Left ventricle myocardium superior (tissue), 1 donor: ENCODE measurements at regions not wholly inside any gene's neighbourhood (a gene's known extent, or its start where the extent isn't known, plus 50 kb on each side); places are given as distances from the start of the nearest gene placed in this dataset.

Experiments used
- ATAC-seq: fragments of 200-7000 bp; cut with Tn5 transposase; one replicate; pipeline ENCODE4 v1.9.1; 2020; ENCODE audit warnings: mild to moderate bottlenecking, moderate library complexity
- DNase-seq: peaks from one replicate; pipeline ENCODE4 v3.0.0-alpha.2; 2020
- intact Hi-C: fragments of 100-400 bp; cut with micrococcal nuclease; formaldehyde crosslinking; loops from one replicate; pipeline ENCODE4 v1.11.0; 2022
- donor health status: DM: no; HTN: yes; CAD: no; lungs with severe emphysema.

DNA sequence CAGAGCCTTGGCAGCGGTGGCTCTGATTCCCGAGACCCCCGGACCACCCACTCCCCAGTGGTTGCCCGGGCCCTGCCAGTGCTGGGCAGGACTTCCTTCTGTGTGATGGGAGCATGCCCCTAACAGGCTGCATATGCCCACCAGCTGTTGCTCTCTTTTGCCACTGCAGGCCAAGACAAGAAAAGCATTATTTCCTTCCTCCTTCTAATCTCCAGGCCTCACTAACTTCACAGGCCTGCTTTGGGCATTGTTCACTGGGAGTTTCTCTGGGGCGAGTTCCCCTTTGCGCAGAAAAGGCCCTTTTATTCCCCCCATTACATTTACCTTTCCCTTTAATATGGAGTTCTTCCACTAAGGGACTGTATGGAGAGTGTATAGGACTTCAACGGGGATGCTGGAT is 249.1 kb upstream of the SIX2 start:
- intact Hi-C loops, result no loop called here
- ATAC-seq, result no peak

GRCh38 chr2:45257820-45258219 is 248.6 kb upstream of the SIX2 start:
- intact Hi-C loops, result no loop called here
- ATAC-seq, result no peak
- DNase-seq, result no peak

More for the DNA sequence above, 249.1 kb upstream of the SIX2 start:
- no peak for DNase-seq

GRCh38 chr2:45256867-45257641 is 247.8 kb upstream of the SIX2 start:
- DNase-seq, result no peak
- intact Hi-C loops, result no loop called here
- ATAC-seq, result no peak

DNA sequence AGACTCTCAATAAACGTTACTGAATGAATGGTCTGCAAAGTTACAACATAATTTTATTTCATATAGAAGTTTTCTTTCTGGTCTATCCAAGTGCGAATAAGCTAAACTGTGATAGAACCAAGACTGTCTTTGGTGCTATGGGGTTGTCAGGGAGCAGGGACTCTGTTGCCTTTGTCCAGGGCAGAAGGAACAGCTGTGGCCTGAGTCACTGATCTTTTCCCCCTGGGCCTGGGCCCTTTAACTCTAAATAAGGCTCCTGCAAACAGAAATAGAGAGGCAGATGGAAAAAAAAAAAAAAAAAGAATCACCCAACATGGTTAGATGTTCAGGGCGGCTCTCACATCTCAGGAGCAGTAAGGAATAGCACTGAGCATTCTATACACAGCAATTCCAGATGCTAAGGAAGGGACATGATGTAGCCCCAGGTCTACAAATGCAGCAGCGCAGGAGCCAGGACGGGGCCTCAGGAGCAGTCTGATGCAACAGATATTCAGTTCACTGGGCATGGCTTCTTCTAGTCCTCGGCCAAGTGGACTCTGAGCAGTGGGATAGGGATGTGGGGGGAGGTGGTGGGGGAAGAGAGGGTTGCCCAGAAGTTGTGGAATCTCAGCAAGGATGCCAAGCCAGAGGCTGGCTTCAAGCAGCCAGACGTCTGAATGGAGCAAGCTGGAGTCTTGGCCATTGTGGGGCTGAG is 247.1 kb upstream of the SIX2 start:
- intact Hi-C loops, result no loop called here
- DNase-seq (no peak), ATAC-seq (peak; percentile 59)

GRCh38 chr2:45255563-45255962 is 246.3 kb upstream of the SIX2 start:
- intact Hi-C loops, result no loop called here
- no peak for ATAC-seq
- no peak for DNase-seq

DNA sequence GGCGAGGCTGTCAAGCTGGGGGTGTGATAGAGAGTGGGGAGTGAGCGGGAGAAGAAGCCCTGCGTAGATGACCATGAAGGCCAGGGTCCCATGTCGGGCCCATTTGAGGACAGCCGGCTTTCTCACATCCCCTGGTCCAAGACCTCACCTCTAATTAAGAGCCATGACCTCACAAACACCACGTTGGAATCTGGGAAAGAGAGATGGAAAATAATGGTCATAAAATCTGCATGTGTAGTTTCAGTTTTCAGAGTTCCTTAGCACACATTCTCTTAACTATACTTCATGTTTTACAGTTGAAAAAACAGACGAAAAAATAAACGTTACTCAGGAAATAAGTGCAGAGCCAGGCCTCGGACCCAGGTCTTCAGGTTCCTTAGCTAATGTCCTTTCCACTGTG is 244.8 kb upstream of the SIX2 start:
- no peak for ATAC-seq
- no peak for DNase-seq
- intact Hi-C loops, result no loop called here

GRCh38 chr2:45253151-45253550 is 243.9 kb upstream of the SIX2 start:
- DNase-seq, result no peak
- no peak for ATAC-seq
- intact Hi-C loops, result no loop called here

- DNase-seq (no peak), ATAC-seq (no peak)
- intact Hi-C loops, result no loop called here
These were observed 240.9 kb upstream of the SIX2 start for GRCh38 chr2:45250176-45250575.

DNA sequence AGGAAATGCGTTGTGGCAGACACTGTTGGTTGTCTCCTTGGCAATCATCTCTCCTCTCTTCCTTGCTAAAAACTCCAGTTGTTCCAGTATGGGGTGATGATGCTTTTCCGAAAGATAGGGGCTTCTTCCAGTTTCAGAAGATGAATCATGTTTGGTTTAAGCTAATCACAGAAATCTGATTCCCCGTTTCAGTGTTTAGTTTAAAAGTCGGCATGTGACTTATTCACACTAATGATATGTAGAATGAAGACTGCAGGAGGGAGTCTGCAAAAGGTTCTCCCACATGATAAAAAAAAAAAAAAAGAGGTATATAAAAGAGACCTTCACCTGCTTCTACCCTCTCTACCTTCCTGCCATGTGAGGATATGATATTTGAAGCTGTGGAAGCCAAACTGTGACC is 239.0 kb upstream of the SIX2 start:
- intact Hi-C loops, result no loop called here
- ATAC-seq (no peak), DNase-seq (no peak)

- ATAC-seq, result no peak
- no peak for DNase-seq
- intact Hi-C loops, result no loop called here
These were observed 235.7 kb upstream of the SIX2 start for GRCh38 chr2:45244928-45245327.

DNA sequence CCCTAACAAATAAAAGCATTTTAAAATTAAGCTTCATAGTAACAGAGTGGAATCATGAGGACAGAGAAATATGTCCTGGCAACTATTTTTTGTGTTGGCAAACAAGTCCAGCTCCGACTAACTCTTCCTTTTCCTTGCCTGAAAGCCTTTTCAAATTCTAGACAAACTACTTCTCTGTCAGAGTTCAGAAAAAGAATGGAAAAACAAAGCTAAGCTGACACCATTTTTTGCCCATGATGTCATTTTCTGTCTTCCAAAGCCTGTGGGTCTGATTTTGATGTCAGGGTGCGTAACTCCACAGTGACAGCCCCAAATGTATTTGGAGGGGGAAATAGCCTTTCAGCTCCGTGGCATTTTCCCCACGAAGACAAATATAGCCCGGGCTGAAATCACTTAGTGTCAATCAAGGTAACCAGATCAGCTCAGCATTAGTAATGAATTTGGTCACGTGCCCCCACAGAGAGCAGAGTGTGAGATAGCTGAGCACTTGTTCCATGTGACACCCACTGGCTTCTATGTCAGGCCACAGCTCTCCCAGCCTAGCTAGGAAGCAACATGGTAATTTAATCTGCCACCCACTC is 233.0 kb upstream of the SIX2 start:
- DNase-seq (peak; percentile 43), ATAC-seq (peak; percentile 93)
- intact Hi-C loops, result no loop called here

DNA sequence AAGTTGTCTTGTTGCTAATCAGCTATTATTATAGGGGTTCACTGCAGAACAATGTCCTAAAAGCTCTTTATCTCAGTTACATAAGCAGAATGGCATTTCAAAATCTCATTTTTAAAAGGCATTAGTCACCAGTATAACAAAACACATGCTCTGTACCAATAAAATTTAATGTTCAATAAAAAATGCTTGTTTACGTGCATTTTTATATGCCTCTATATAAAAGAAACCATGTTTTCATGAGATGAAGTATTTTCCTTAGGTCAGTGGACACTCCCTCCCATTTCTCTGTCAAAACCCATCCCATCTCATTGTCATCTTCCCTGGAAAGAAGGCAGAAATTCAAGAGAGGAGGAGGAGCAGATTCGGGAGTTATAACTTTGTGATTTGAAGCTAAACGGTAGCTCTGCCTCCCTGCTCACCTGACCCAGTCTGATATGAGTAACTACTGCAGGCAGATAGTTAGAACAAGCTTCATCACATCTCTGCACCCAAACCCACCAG is 231.9 kb upstream of the SIX2 start:
- intact Hi-C loops, result no loop called here
- DNase-seq (no peak), ATAC-seq (no peak)

DNA sequence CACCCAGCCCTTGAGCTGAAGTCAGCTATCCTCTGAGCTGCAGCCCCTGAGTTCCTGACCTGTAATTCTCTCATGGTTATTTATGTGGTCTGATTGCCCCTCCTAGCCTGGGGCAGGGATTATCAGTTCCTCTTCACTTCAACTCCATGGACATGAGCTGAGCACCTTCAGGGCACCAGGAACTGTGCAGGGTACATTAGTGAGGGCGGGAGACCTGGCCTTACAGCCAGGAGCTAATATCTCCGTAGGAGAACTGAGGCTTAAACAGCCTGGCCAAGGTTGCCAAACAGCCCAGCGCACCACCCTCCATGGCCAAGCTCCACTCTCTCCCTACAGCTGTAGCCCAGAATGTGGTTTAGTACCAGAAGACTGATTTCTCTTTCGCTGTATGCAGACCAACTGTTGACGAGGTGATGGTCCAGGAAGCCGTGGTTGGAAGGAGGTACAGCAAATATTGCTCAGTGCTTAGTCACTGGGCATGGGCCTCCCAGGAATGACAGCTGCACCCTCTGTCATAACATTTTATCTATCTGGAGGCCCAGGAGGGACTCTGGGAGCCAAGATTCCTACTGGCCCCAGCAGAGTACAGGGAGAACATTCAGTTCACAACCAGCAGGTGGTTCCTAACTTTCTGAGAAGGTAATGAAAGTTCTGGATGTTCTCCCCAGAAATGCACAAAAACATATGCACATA is 228.7 kb upstream of the SIX2 start:
- intact Hi-C loops, result no loop called here
- peak; percentile 42 for DNase-seq
- ATAC-seq, result peak; percentile 85

- peak; percentile 6 for ATAC-seq
- intact Hi-C loops, result no loop called here
- DNase-seq, result no peak
These were observed 227.9 kb upstream of the SIX2 start for GRCh38 chr2:45237128-45237527.

GRCh38 chr2:45236268-45236667 is 227.0 kb upstream of the SIX2 start:
- ATAC-seq, result no peak

DNA sequence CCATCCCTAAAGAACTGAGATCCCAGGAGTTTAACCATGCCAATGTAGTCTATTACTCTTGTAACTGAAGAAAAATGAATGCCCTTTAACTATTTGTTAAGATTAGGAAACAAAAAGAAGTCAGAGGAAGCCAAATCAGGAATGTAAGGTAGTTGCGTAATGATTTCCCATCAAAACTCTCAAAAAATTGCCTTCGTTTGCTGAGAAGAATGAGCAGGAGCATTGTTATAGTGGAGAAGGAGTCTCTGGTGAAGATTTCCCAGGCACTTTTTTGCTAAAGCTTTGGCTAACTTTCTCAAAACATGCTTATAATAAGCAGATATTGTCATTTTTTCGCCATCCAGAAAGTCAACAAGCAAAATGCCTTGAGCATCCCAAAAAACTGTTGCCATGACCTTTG is 224.0 kb upstream of the SIX2 start:
- intact Hi-C loops, result no loop called here
- ATAC-seq, result no peak

More at GRCh38 chr2:45236268-45236667, 227.0 kb upstream of the SIX2 start:
- no peak for DNase-seq
- intact Hi-C loops, result no loop called here

GRCh38 chr2:45232818-45233217 is 223.6 kb upstream of the SIX2 start:
- ATAC-seq (no peak), DNase-seq (no peak)
- intact Hi-C loops, result no loop called here

More for the DNA sequence above, 224.0 kb upstream of the SIX2 start:
- DNase-seq, result no peak

GRCh38 chr2:45229411-45229810 is 220.2 kb upstream of the SIX2 start:
- intact Hi-C loops, result no loop called here
- ATAC-seq, result no peak
- no peak for DNase-seq

DNA sequence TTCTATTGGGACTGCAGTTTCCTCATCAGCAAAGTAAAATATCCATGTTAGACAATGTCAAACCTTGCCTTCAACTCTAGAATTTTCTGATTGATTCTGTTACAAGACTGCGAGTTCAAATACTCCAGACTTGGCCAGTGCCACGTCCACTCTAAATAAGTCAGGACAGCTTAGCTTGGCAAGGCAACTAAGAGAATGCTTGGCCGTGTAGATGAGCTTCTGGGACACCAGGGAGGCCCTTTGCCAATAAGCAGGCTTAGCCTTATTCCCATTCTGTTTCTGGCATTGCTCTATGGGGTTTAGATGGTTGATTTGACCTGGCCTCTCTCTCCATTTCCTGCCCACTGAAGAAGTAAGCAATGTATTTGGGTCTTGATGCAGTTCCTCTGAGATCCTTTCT is 218.1 kb upstream of the SIX2 start:
- no peak for DNase-seq
- no peak for ATAC-seq
- intact Hi-C loops, result no loop called here

- intact Hi-C loops, result no loop called here
- ATAC-seq (no peak), DNase-seq (no peak)
These were observed 215.7 kb upstream of the SIX2 start for GRCh38 chr2:45224993-45225380.
